Effector memory CD8-positive, alpha-beta T cell (primary cell): ENCODE measurements at regions not wholly inside any gene's neighbourhood (a gene's known extent, or its start where the extent isn't known, plus 50 kb on each side); places are given as distances from the start of the nearest gene placed in this dataset.

Experiments
- ATAC-seq: fragments of 150-1000 bp; cut with Tn5 transposase; replicated peaks from 2 replicates; pipeline ENCODE4 v1.10.0; 2021; ENCODE audit warnings: mild to moderate bottlenecking, moderate library complexity
- DNase-seq, 3 experiments: peaks; one replicate each; pipeline ENCODE4 v3.0.0; 2021
- H3K27ac Mint-ChIP-seq, 2 donors: one replicate each; pipeline ENCODE4 v1.8.0; 2022; ENCODE audit warnings: mild to moderate bottlenecking in 2 of 2, mixed read lengths in 2 of 2, moderate library complexity in 2 of 2
- H3K27me3 Mint-ChIP-seq, 2 donors: one replicate each; pipeline ENCODE4 v1.8.0; 2022; ENCODE audit warnings: mixed read lengths in 2 of 2
- H3K36me3 Mint-ChIP-seq: one replicate; pipeline ENCODE4 v1.8.0; 2022; ENCODE audit warnings: mild to moderate bottlenecking, moderate library complexity, mixed read lengths; ENCODE audit not compliant: insufficient read depth
- H3K4me1 Mint-ChIP-seq, 2 donors: one replicate each; pipeline ENCODE4 v1.8.0; 2022; ENCODE audit warnings: low read depth in 2 of 2, mixed read lengths in 2 of 2
- H3K4me3 Mint-ChIP-seq, 2 donors: one replicate each; pipeline ENCODE4 v1.8.0; 2022; ENCODE audit warnings: mild to moderate bottlenecking in 2 of 2, mixed read lengths in 2 of 2, moderate library complexity in 2 of 2
- H3K9me3 Mint-ChIP-seq, 2 donors: one replicate each; pipeline ENCODE4 v1.8.0; 2022; ENCODE audit warnings: mixed read lengths in 2 of 2

- H3K4me1 Mint-ChIP-seq: no peaks in the 10 kb centered on the region
- no peak overlapping the region for H3K4me3 Mint-ChIP-seq
- no peak overlapping the region for H3K27ac Mint-ChIP-seq
- DNase-seq: no peak
- ATAC-seq: no peak
- H3K36me3 Mint-ChIP-seq: no peaks in the 10 kb centered on the region
- H3K9me3 Mint-ChIP-seq: peaks cover 0 to 5% of the 10 kb centered on the region in 2 donors
- H3K27me3 Mint-ChIP-seq: no peaks in the 10 kb centered on the region
Measured at GRCh38 chr11:26187639-26188038, 144.3 kb upstream of the ANO3 start.

- H3K27ac Mint-ChIP-seq: no peak overlapping the region
- no peak overlapping the region for H3K4me3 Mint-ChIP-seq
- no peaks in the 10 kb centered on the region for H3K36me3 Mint-ChIP-seq
- no peaks in the 10 kb centered on the region for H3K27me3 Mint-ChIP-seq
- no peaks in the 10 kb centered on the region for H3K4me1 Mint-ChIP-seq
- ATAC-seq (no peak), DNase-seq (no peak)
- H3K9me3 Mint-ChIP-seq: peaks cover 0 to 5% of the 10 kb centered on the region in 2 donors
Measured at GRCh38 chr11:26188554-26188953, 143.4 kb upstream of the ANO3 start.

- no peaks in the 10 kb centered on the region for H3K36me3 Mint-ChIP-seq
- H3K27ac Mint-ChIP-seq: no peak overlapping the region
Measured at GRCh38 chr11:26191193-26191592, 140.7 kb upstream of the ANO3 start.

GRCh38 chr11:26193694-26194365 is 138.1 kb upstream of the ANO3 start:
- DNase-seq (no peak), ATAC-seq (no peak)
- no peaks in the 10 kb centered on the region for H3K4me1 Mint-ChIP-seq

More at GRCh38 chr11:26191193-26191592, 140.7 kb upstream of the ANO3 start:
- Mint-ChIP-seq H3K4me1 (no peaks in the 10 kb centered on the region), H3K27me3 (no peaks in the 10 kb centered on the region), H3K9me3 (peaks cover 0 to 3% of the 10 kb centered on the region in 2 donors), H3K4me3 (no peak overlapping the region)
- DNase-seq (no peak), ATAC-seq (no peak)

GRCh38 chr11:26194881-26195280 is 137.0 kb upstream of the ANO3 start:
- Mint-ChIP-seq H3K4me3 (no peak overlapping the region), H3K36me3 (no peaks in the 10 kb centered on the region), H3K9me3 (peaks cover 0 to 2% of the 10 kb centered on the region in 2 donors), H3K4me1 (no peaks in the 10 kb centered on the region), H3K27me3 (no peaks in the 10 kb centered on the region), H3K27ac (no peak overlapping the region)
- no peak for DNase-seq
- no peak for ATAC-seq

More at GRCh38 chr11:26193694-26194365, 138.1 kb upstream of the ANO3 start:
- H3K27me3 Mint-ChIP-seq: no peaks in the 10 kb centered on the region
- no peak overlapping the region for H3K27ac Mint-ChIP-seq
- H3K36me3 Mint-ChIP-seq: no peaks in the 10 kb centered on the region
- H3K4me3 Mint-ChIP-seq: no peak overlapping the region
- H3K9me3 Mint-ChIP-seq: peaks cover 0 to 2% of the 10 kb centered on the region in 2 donors

GRCh38 chr11:26198532-26199096 is 133.3 kb upstream of the ANO3 start:
- Mint-ChIP-seq H3K4me3 (no peak overlapping the region), H3K4me1 (no peaks in the 10 kb centered on the region), H3K9me3 (peaks cover 0 to 4% of the 10 kb centered on the region in 2 donors), H3K27me3 (no peaks in the 10 kb centered on the region), H3K27ac (no peak overlapping the region), H3K36me3 (no peaks in the 10 kb centered on the region)
- ATAC-seq (no peak), DNase-seq (no peak)

GRCh38 chr11:26199331-26200095 is 132.4 kb upstream of the ANO3 start:
- Mint-ChIP-seq H3K4me3 (no peak overlapping the region), H3K36me3 (no peaks in the 10 kb centered on the region), H3K9me3 (peaks cover 0 to 4% of the 10 kb centered on the region in 2 donors), H3K4me1 (no peaks in the 10 kb centered on the region), H3K27ac (no peak overlapping the region), H3K27me3 (no peaks in the 10 kb centered on the region)
- no peak for DNase-seq
- no peak for ATAC-seq

- no peaks in the 10 kb centered on the region for H3K4me1 Mint-ChIP-seq
- ATAC-seq (no peak), DNase-seq (no peak)
- peaks cover 0 to 4% of the 10 kb centered on the region in 2 donors for H3K9me3 Mint-ChIP-seq
- no peaks in the 10 kb centered on the region for H3K36me3 Mint-ChIP-seq
- no peak overlapping the region for H3K27ac Mint-ChIP-seq
- no peaks in the 10 kb centered on the region for H3K27me3 Mint-ChIP-seq
- H3K4me3 Mint-ChIP-seq: no peak overlapping the region
Measured at GRCh38 chr11:26201411-26201810, 130.5 kb upstream of the ANO3 start.

GRCh38 chr11:26202754-26203153 is 129.2 kb upstream of the ANO3 start:
- H3K27me3 Mint-ChIP-seq: no peaks in the 10 kb centered on the region
- H3K4me1 Mint-ChIP-seq: no peaks in the 10 kb centered on the region
- DNase-seq (no peak), ATAC-seq (no peak)
- H3K4me3 Mint-ChIP-seq: no peak overlapping the region
- H3K36me3 Mint-ChIP-seq: no peaks in the 10 kb centered on the region
- no peak overlapping the region for H3K27ac Mint-ChIP-seq
- H3K9me3 Mint-ChIP-seq: peaks cover 0 to 4% of the 10 kb centered on the region in 2 donors

- Mint-ChIP-seq H3K27ac (no peak overlapping the region), H3K4me1 (no peaks in the 10 kb centered on the region)
- ATAC-seq: no peak
Measured at GRCh38 chr11:26204101-26204500, 127.8 kb upstream of the ANO3 start.

GRCh38 chr11:26204839-26205238 is 127.1 kb upstream of the ANO3 start:
- H3K27ac Mint-ChIP-seq: no peak overlapping the region
- ATAC-seq: no peak
- H3K27me3 Mint-ChIP-seq: no peaks in the 10 kb centered on the region
- no peaks in the 10 kb centered on the region for H3K4me1 Mint-ChIP-seq
- H3K4me3 Mint-ChIP-seq: no peak overlapping the region
- no peak for DNase-seq
- H3K9me3 Mint-ChIP-seq: peaks cover 0 to 6% of the 10 kb centered on the region in 2 donors
- H3K36me3 Mint-ChIP-seq: no peaks in the 10 kb centered on the region

More at GRCh38 chr11:26204101-26204500, 127.8 kb upstream of the ANO3 start:
- Mint-ChIP-seq H3K36me3 (no peaks in the 10 kb centered on the region), H3K4me3 (no peak overlapping the region), H3K27me3 (no peaks in the 10 kb centered on the region), H3K9me3 (peaks cover 0 to 6% of the 10 kb centered on the region in 2 donors)
- DNase-seq: no peak

- ATAC-seq: no peak
- no peaks in the 10 kb centered on the region for H3K36me3 Mint-ChIP-seq
- H3K27ac Mint-ChIP-seq: no peak overlapping the region
- H3K9me3 Mint-ChIP-seq: peaks cover 9 to 13% of the 10 kb centered on the region in 2 donors
- H3K4me1 Mint-ChIP-seq: no peaks in the 10 kb centered on the region
- H3K27me3 Mint-ChIP-seq: no peaks in the 10 kb centered on the region
- no peak for DNase-seq
- no peak overlapping the region for H3K4me3 Mint-ChIP-seq
Measured at GRCh38 chr11:26219183-26220117, 112.5 kb upstream of the ANO3 start.

- DNase-seq (no peak), ATAC-seq (no peak)
- Mint-ChIP-seq H3K36me3 (no peaks in the 10 kb centered on the region), H3K27ac (no peak overlapping the region), H3K4me1 (no peaks in the 10 kb centered on the region), H3K4me3 (no peak overlapping the region), H3K9me3 (peaks cover 9% of the 10 kb centered on the region in 2 donors), H3K27me3 (no peaks in the 10 kb centered on the region)
Measured at GRCh38 chr11:26225646-26226045, 106.3 kb upstream of the ANO3 start.
